DND-41 (cell line): ENCODE measurements at regions not wholly inside any gene's neighbourhood (a gene's known extent, or its start where the extent isn't known, plus 50 kb on each side); places are given as distances from the start of the nearest gene placed in this dataset.

ENCODE experiments used
- EZH2 ChIP-seq: IDR thresholded peaks from 3 replicates; pipeline ENCODE4 v1.6.1; 2012; ENCODE audit warnings: borderline replicate concordance, low read depth, mild to moderate bottlenecking, moderate library complexity, low read length, inconsistent platforms; ENCODE audit not compliant: severe bottlenecking
- TF ChIP-seq, protein P1 (sequence below): IDR thresholded peaks from 2 replicates; pipeline ENCODE4 v1.5.1; 2012; ENCODE audit warnings: borderline replicate concordance, low read length, moderate library complexity, mild to moderate bottlenecking; ENCODE audit not compliant: poor library complexity, severe bottlenecking; ENCODE audit errors: extremely low read depth

DNA sequence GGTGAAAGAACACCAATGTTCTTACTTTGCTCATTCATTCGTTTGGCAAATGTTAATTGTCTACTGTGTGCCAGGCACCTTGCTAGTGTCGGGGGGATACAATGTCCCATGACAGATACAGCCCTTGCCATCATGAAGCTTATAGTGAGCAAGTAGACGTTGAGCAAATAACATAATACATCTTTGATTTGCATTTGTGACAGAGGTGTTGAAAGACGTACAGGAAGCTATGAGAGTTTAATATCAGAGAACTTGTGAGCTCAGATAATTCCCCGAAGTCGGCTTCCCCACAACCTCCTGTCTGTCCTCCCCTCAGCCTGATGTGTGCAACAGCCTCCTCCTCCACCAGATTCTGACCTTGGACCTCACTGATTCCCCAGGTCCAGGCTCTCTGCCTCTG lies 138.0 kb upstream of the SDK2 start:
- no peak for TF ChIP-seq EZH2
- TF ChIP-seq, protein P1, sequence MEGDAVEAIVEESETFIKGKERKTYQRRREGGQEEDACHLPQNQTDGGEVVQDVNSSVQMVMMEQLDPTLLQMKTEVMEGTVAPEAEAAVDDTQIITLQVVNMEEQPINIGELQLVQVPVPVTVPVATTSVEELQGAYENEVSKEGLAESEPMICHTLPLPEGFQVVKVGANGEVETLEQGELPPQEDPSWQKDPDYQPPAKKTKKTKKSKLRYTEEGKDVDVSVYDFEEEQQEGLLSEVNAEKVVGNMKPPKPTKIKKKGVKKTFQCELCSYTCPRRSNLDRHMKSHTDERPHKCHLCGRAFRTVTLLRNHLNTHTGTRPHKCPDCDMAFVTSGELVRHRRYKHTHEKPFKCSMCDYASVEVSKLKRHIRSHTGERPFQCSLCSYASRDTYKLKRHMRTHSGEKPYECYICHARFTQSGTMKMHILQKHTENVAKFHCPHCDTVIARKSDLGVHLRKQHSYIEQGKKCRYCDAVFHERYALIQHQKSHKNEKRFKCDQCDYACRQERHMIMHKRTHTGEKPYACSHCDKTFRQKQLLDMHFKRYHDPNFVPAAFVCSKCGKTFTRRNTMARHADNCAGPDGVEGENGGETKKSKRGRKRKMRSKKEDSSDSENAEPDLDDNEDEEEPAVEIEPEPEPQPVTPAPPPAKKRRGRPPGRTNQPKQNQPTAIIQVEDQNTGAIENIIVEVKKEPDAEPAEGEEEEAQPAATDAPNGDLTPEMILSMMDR, result no peak
